Activated naive CD4-positive, alpha-beta T cell treated with anti-CD3 and anti-CD28 coated beads, Interleukin-2, amount 50 U/mL, for 24 hours (primary cell): ENCODE measurements at regions not wholly inside any gene's neighbourhood (a gene's known extent, or its start where the extent isn't known, plus 50 kb on each side); places are given as distances from the start of the nearest gene placed in this dataset.

Source experiments
- H3K27ac Mint-ChIP-seq: one replicate; pipeline ENCODE4 v1.8.0; 2021; ENCODE audit warnings: mild to moderate bottlenecking, mixed read lengths
- H3K27me3 Mint-ChIP-seq: one replicate; pipeline ENCODE4 v1.8.0; 2021; ENCODE audit warnings: mixed read lengths
- H3K36me3 Mint-ChIP-seq: one replicate; pipeline ENCODE4 v1.8.0; 2021; ENCODE audit warnings: mixed read lengths
- H3K4me1 Mint-ChIP-seq: one replicate; pipeline ENCODE4 v1.8.0; 2021; ENCODE audit warnings: mixed read lengths
- H3K4me3 Mint-ChIP-seq: one replicate; pipeline ENCODE4 v1.8.0; 2021; ENCODE audit warnings: mild to moderate bottlenecking, mixed read lengths
- H3K9me3 Mint-ChIP-seq: one replicate; pipeline ENCODE4 v1.8.0; 2021; ENCODE audit warnings: mixed read lengths

GRCh38 chr2:52861596-52861995, 906.0 kb upstream of the CHAC2 start:
- Mint-ChIP-seq H3K9me3 (no peaks in the 10 kb centered on the region), H3K27ac (no peak overlapping the region), H3K4me3 (no peak overlapping the region), H3K4me1 (no peaks in the 10 kb centered on the region), H3K27me3 (no peaks in the 10 kb centered on the region), H3K36me3 (no peaks in the 10 kb centered on the region)

GRCh38 chr2:52859065-52859464, 908.5 kb upstream of the CHAC2 start:
- Mint-ChIP-seq H3K9me3 (no peaks in the 10 kb centered on the region), H3K36me3 (no peaks in the 10 kb centered on the region), H3K4me3 (no peak overlapping the region), H3K27me3 (no peaks in the 10 kb centered on the region), H3K27ac (no peak overlapping the region), H3K4me1 (no peaks in the 10 kb centered on the region)

GRCh38 chr2:52857722-52858121, 909.9 kb upstream of the CHAC2 start:
- H3K36me3 Mint-ChIP-seq, result no peaks in the 10 kb centered on the region
- no peaks in the 10 kb centered on the region for H3K27me3 Mint-ChIP-seq
- H3K9me3 Mint-ChIP-seq, result no peaks in the 10 kb centered on the region
- H3K27ac Mint-ChIP-seq, result no peak overlapping the region
- no peak overlapping the region for H3K4me3 Mint-ChIP-seq
- no peaks in the 10 kb centered on the region for H3K4me1 Mint-ChIP-seq

GRCh38 chr2:52852006-52852405, 915.6 kb upstream of the CHAC2 start:
- H3K4me1 Mint-ChIP-seq, result no peaks in the 10 kb centered on the region
- H3K27ac Mint-ChIP-seq, result no peak overlapping the region
- peaks cover 28% of the 10 kb centered on the region for H3K9me3 Mint-ChIP-seq
- H3K4me3 Mint-ChIP-seq, result no peak overlapping the region
- H3K36me3 Mint-ChIP-seq, result no peaks in the 10 kb centered on the region
- no peaks in the 10 kb centered on the region for H3K27me3 Mint-ChIP-seq

GRCh38 chr2:52844701-52845423, 922.7 kb upstream of the CHAC2 start:
- Mint-ChIP-seq H3K9me3 (peaks cover 9% of the 10 kb centered on the region), H3K36me3 (no peaks in the 10 kb centered on the region), H3K4me3 (no peak overlapping the region), H3K27ac (no peak overlapping the region), H3K27me3 (no peaks in the 10 kb centered on the region), H3K4me1 (no peaks in the 10 kb centered on the region)

- H3K36me3 Mint-ChIP-seq, result no peaks in the 10 kb centered on the region
- peaks cover 5% of the 10 kb centered on the region for H3K9me3 Mint-ChIP-seq
- no peaks in the 10 kb centered on the region for H3K4me1 Mint-ChIP-seq
- no peaks in the 10 kb centered on the region for H3K27me3 Mint-ChIP-seq
- no peak overlapping the region for H3K27ac Mint-ChIP-seq
- H3K4me3 Mint-ChIP-seq, result no peak overlapping the region
These were observed 931.7 kb upstream of the CHAC2 start for GRCh38 chr2:52835909-52836308.

- H3K4me3 Mint-ChIP-seq, result no peak overlapping the region
- H3K4me1 Mint-ChIP-seq, result no peaks in the 10 kb centered on the region
- H3K36me3 Mint-ChIP-seq, result no peaks in the 10 kb centered on the region
- H3K27me3 Mint-ChIP-seq, result no peaks in the 10 kb centered on the region
- H3K27ac Mint-ChIP-seq, result no peak overlapping the region
- peaks cover 5% of the 10 kb centered on the region for H3K9me3 Mint-ChIP-seq
These were observed 936.4 kb upstream of the CHAC2 start for GRCh38 chr2:52831216-52831615.

- H3K9me3 Mint-ChIP-seq, result no peaks in the 10 kb centered on the region
- H3K4me3 Mint-ChIP-seq, result no peak overlapping the region
- no peak overlapping the region for H3K27ac Mint-ChIP-seq
- H3K4me1 Mint-ChIP-seq, result no peaks in the 10 kb centered on the region
- H3K36me3 Mint-ChIP-seq, result no peaks in the 10 kb centered on the region
- H3K27me3 Mint-ChIP-seq, result no peaks in the 10 kb centered on the region
These were observed 939.5 kb upstream of the CHAC2 start for GRCh38 chr2:52828112-52828511.

- H3K36me3 Mint-ChIP-seq, result no peaks in the 10 kb centered on the region
- H3K27me3 Mint-ChIP-seq, result no peaks in the 10 kb centered on the region
- no peaks in the 10 kb centered on the region for H3K4me1 Mint-ChIP-seq
- no peak overlapping the region for H3K27ac Mint-ChIP-seq
- H3K9me3 Mint-ChIP-seq, result peaks cover 5% of the 10 kb centered on the region
- no peak overlapping the region for H3K4me3 Mint-ChIP-seq
These were observed 946.0 kb upstream of the CHAC2 start for GRCh38 chr2:52821631-52822030.

GRCh38 chr2:52818958-52819357, 948.6 kb upstream of the CHAC2 start:
- Mint-ChIP-seq H3K36me3 (no peaks in the 10 kb centered on the region), H3K27me3 (no peaks in the 10 kb centered on the region), H3K9me3 (peaks cover 9% of the 10 kb centered on the region), H3K27ac (no peak overlapping the region), H3K4me3 (no peak overlapping the region), H3K4me1 (no peaks in the 10 kb centered on the region)

- H3K9me3 Mint-ChIP-seq, result peaks cover 9% of the 10 kb centered on the region
- H3K27ac Mint-ChIP-seq, result no peak overlapping the region
- H3K4me3 Mint-ChIP-seq, result no peak overlapping the region
- no peaks in the 10 kb centered on the region for H3K36me3 Mint-ChIP-seq
- no peaks in the 10 kb centered on the region for H3K27me3 Mint-ChIP-seq
- H3K4me1 Mint-ChIP-seq, result no peaks in the 10 kb centered on the region
These were observed 957.1 kb upstream of the CHAC2 start for GRCh38 chr2:52810460-52810859.

- H3K9me3 Mint-ChIP-seq, result peaks cover 4% of the 10 kb centered on the region
- H3K4me1 Mint-ChIP-seq, result no peaks in the 10 kb centered on the region
- H3K27me3 Mint-ChIP-seq, result no peaks in the 10 kb centered on the region
- no peak overlapping the region for H3K27ac Mint-ChIP-seq
- no peak overlapping the region for H3K4me3 Mint-ChIP-seq
- no peaks in the 10 kb centered on the region for H3K36me3 Mint-ChIP-seq
These were observed 961.6 kb upstream of the CHAC2 start for GRCh38 chr2:52805901-52806410.

GRCh38 chr2:52794581-52794980, 973.0 kb upstream of the CHAC2 start:
- Mint-ChIP-seq H3K27me3 (no peaks in the 10 kb centered on the region), H3K27ac (no peak overlapping the region), H3K9me3 (no peaks in the 10 kb centered on the region), H3K36me3 (no peaks in the 10 kb centered on the region), H3K4me1 (no peaks in the 10 kb centered on the region), H3K4me3 (no peak overlapping the region)

- H3K9me3 Mint-ChIP-seq, result peaks cover 8% of the 10 kb centered on the region
These were observed 988.2 kb upstream of the CHAC2 start for GRCh38 chr2:52779446-52779845.

GRCh38 chr2:52776571-52776970, 991.0 kb upstream of the CHAC2 start:
- Mint-ChIP-seq H3K27ac (no peak overlapping the region), H3K27me3 (no peaks in the 10 kb centered on the region), H3K9me3 (peaks cover 12% of the 10 kb centered on the region), H3K4me1 (no peaks in the 10 kb centered on the region), H3K36me3 (no peaks in the 10 kb centered on the region), H3K4me3 (no peak overlapping the region)

More at GRCh38 chr2:52779446-52779845, 988.2 kb upstream of the CHAC2 start:
- no peak overlapping the region for H3K27ac Mint-ChIP-seq
- H3K4me1 Mint-ChIP-seq, result no peaks in the 10 kb centered on the region
- no peaks in the 10 kb centered on the region for H3K36me3 Mint-ChIP-seq
- H3K4me3 Mint-ChIP-seq, result no peak overlapping the region
- H3K27me3 Mint-ChIP-seq, result no peaks in the 10 kb centered on the region

GRCh38 chr2:52775674-52776073, 991.9 kb upstream of the CHAC2 start:
- H3K9me3 Mint-ChIP-seq, result peaks cover 19% of the 10 kb centered on the region
- H3K4me1 Mint-ChIP-seq, result no peaks in the 10 kb centered on the region
- H3K4me3 Mint-ChIP-seq, result no peak overlapping the region
- no peaks in the 10 kb centered on the region for H3K36me3 Mint-ChIP-seq
- no peak overlapping the region for H3K27ac Mint-ChIP-seq
- H3K27me3 Mint-ChIP-seq, result no peaks in the 10 kb centered on the region

- H3K27ac Mint-ChIP-seq, result no peak overlapping the region
- H3K4me1 Mint-ChIP-seq, result no peaks in the 10 kb centered on the region
- no peak overlapping the region for H3K4me3 Mint-ChIP-seq
- H3K9me3 Mint-ChIP-seq, result peaks cover 13% of the 10 kb centered on the region
- H3K36me3 Mint-ChIP-seq, result no peaks in the 10 kb centered on the region
- no peaks in the 10 kb centered on the region for H3K27me3 Mint-ChIP-seq
These were observed 1001.9 kb upstream of the CHAC2 start for GRCh38 chr2:52765735-52766134.
